ENCODE measurements at regions not wholly inside any gene's neighbourhood (a gene's known extent, or its start where the extent isn't known, plus 50 kb on each side); places are given as distances from the start of the nearest gene placed in this dataset.

GRCh38 chr20:53711333-53712211, 117.9 kb upstream of the ZNF217 start:
- no peak overlapping the region for H3K9ac ChIP-seq (ENCODE audit: low read depth, low read length)
- H3K9me3 ChIP-seq (ENCODE audit: control insufficient read depth, insufficient read depth, low read length) = no peaks in the 10 kb centered on the region
- peak overlapping the region; percentile 83; the same call in 2 of the 3 replicates for H2BK15ac ChIP-seq (ENCODE audit: low read depth, low read length)
- H3K14ac ChIP-seq (replicated peaks; ENCODE audit: low read depth, low read length) = peak overlapping the region; percentile 88
- peak overlapping the region; percentile 91 for H2AK5ac ChIP-seq (ENCODE audit: low read depth, low read length)
- H3K4ac ChIP-seq (ENCODE audit: low read depth, low read length) = peak overlapping the region; percentile 46
- no peaks in the 10 kb centered on the region for H4K20me1 ChIP-seq (ENCODE audit: insufficient read depth, low read length)
- H3K27me3 ChIP-seq (ENCODE audit: control insufficient read depth, insufficient read depth, low read length) = no peaks in the 10 kb centered on the region
- ATAC-seq (ENCODE audit: low read depth) (no peak), DNase-seq (no peak)
- H3K36me3 ChIP-seq (ENCODE audit: control insufficient read depth, insufficient read depth, low read length) = no peaks in the 10 kb centered on the region
- peak overlapping the region; percentile 27; the same call in 1 of the 2 replicates for H4K91ac ChIP-seq (ENCODE audit: insufficient read depth, low read depth, low read length)
- no peak overlapping the region for H3K4me3 ChIP-seq (ENCODE audit: insufficient read depth, low read depth, low read length)
- peak overlapping the region; percentile 35 for H2AK9ac ChIP-seq (replicated peaks; ENCODE audit: low read depth, low read length, poor library complexity)
- no peak overlapping the region for H3K27ac ChIP-seq (ENCODE audit: insufficient read depth, low read length)
- peak overlapping the region; percentile 67 for H2BK120ac ChIP-seq (ENCODE audit: low read depth, low read length)
- peak overlapping the region; percentile 59; the same call in 1 of the 2 replicates for H2BK20ac ChIP-seq (ENCODE audit: low read depth, low read length)
- peak overlapping the region in 1 of 2 experiments; percentile 31; a peak in 1 of 4 replicates for H4K8ac ChIP-seq (ENCODE audit: low read depth in 2 of 2, low read length in 2 of 2)
- no peak overlapping the region for H3K56ac ChIP-seq (ENCODE audit: extremely low read depth, insufficient read depth, low read length)
- ChIA-PET CTCF (no interaction called here), POLR2A (ENCODE audit: unreplicated experiment) (no interaction called here)
- peak overlapping the region; percentile 56 for H2AFZ ChIP-seq (replicated peaks; ENCODE audit: low read length, poor library complexity)
- no peak overlapping the region for H2BK5ac ChIP-seq (ENCODE audit: low read depth, low read length, poor library complexity, severe bottlenecking)
- no TSS peak for BruUV-seq (replicated peaks)
- WGBS, 2 experiments (ENCODE audit: extremely low coverage in 2 of 2, insufficient read length in 1 of 2) = 72% methylated on average over 2 of the region's 11 CpGs; no CpG with 5 or more reads in 1 of the 2 experiments
- dilution Hi-C loops (cut with HindIII; ENCODE audit: low sequenced_read_pairs, unreplicated experiment) = no loop called here
- intact Hi-C loops (cut with micrococcal nuclease) = no loop called here
- H3K79me1 ChIP-seq (ENCODE audit: low read depth in 1 of 2, low read length in 2 of 2) = no peaks in the 10 kb centered on the region
- H3K9me1 ChIP-seq (ENCODE audit: insufficient read depth, low read length) = peaks cover 20% of the 10 kb centered on the region
- peak overlapping the region; percentile 56; the same call in 1 of the 2 replicates for H4K5ac ChIP-seq (ENCODE audit: low read depth, low read length)
- in situ Hi-C loops (cut with MboI; ENCODE audit: low sequenced_read_pairs) = no loop called here
- H3K23ac ChIP-seq (ENCODE audit: low read depth, low read length) = peak overlapping the region; percentile 59; the same call in 1 of the 2 replicates
- H3K4me2 ChIP-seq (ENCODE audit: low read depth, low read length) = no peak overlapping the region
- peak overlapping the region; percentile 30 for H3K18ac ChIP-seq (ENCODE audit: low read depth, low read length)
- TF ChIP-seq NFE2L2 (IDR thresholded peaks at IDR 0.05; ENCODE audit: low read depth, low read length) (no peak), MAZ (IDR thresholded peaks at IDR 0.05; ENCODE audit: borderline replicate concordance, low read depth, low read length) (no peak), FOS (IDR thresholded peaks at IDR 0.05; ENCODE audit: low read depth, low read length) (no peak), MAFK (IDR thresholded peaks at IDR 0.05; ENCODE audit: low read depth, low read length) (no peak), RCOR1 (IDR thresholded peaks at IDR 0.05; ENCODE audit: insufficient replicate concordance, low read length) (no peak), USF2 (IDR thresholded peaks at IDR 0.05; ENCODE audit: low read depth, low read length) (no peak), MXI1 (IDR thresholded peaks at IDR 0.05; ENCODE audit: borderline replicate concordance, low read depth, low read length) (no peak)
- H3K4me1 ChIP-seq (ENCODE audit: control insufficient read depth, insufficient read depth, low read length) = peaks cover 11% of the 10 kb centered on the region

All from IMR-90 (cell line).